Fibroblast of pulmonary artery (primary cell): ENCODE measurements at regions not wholly inside any gene's neighbourhood (a gene's known extent, or its start where the extent isn't known, plus 50 kb on each side); places are given as distances from the start of the nearest gene placed in this dataset.

Source experiments
- DNase-seq: peaks from one replicate; pipeline ENCODE4 v3.0.0-alpha.2; 2010; ENCODE audit warnings: low read depth
- H3K4me3 ChIP-seq: replicated peaks from 2 replicates; pipeline ENCODE4 v1.5.1; 2011; ENCODE audit warnings: low read depth, mild to moderate bottlenecking, control low read depth, low read length, moderate library complexity
- TF ChIP-seq, protein P1 (sequence below): IDR thresholded peaks from 2 replicates; pipeline ENCODE4 v1.5.1; 2011; ENCODE audit warnings: mild to moderate bottlenecking, control low read depth, low read length, inconsistent platforms; ENCODE audit errors: missing control alignments

DNA sequence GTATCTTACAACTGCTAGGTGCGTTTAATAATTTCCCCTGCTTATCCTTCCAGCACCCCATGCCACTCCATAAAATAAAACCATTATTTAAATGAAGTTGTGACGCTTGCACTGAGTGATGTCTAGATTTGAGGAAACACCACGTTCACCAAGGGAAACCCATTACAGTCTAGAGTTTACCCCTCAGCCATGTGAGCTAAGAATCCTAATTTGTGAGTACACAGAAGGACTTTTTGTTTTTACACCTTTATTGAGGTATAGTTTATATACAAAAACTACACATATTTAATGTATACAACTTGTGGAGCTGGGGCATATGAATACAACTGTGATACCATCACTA lies 326.8 kb downstream of the RAPGEF2 start:
- no peak for DNase-seq
- H3K4me3 ChIP-seq = no peak overlapping the region
- TF ChIP-seq, protein P1, sequence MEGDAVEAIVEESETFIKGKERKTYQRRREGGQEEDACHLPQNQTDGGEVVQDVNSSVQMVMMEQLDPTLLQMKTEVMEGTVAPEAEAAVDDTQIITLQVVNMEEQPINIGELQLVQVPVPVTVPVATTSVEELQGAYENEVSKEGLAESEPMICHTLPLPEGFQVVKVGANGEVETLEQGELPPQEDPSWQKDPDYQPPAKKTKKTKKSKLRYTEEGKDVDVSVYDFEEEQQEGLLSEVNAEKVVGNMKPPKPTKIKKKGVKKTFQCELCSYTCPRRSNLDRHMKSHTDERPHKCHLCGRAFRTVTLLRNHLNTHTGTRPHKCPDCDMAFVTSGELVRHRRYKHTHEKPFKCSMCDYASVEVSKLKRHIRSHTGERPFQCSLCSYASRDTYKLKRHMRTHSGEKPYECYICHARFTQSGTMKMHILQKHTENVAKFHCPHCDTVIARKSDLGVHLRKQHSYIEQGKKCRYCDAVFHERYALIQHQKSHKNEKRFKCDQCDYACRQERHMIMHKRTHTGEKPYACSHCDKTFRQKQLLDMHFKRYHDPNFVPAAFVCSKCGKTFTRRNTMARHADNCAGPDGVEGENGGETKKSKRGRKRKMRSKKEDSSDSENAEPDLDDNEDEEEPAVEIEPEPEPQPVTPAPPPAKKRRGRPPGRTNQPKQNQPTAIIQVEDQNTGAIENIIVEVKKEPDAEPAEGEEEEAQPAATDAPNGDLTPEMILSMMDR = no peak

DNA sequence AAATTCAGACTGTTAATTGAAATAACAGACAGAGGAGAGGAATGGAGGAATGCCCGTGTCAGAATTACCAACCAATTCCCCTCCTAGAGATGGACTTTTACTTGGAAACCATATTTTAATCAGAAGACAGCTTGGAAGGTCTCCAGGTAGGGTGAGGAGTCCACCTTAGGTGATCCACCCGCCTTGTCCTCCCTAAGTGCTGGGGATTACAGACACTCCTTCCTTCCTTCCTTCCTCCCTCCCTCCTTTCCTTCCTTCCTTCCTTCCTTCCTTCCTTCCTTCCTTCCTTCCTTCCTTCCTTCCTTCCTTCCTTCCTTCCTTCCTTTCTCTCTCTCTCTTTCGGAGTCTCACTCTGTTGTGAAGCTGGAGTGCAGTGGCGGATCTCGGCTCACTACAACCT lies 328.0 kb downstream of the RAPGEF2 start:
- H3K4me3 ChIP-seq = no peak overlapping the region
- TF ChIP-seq, protein P1 = no peak
- DNase-seq = no peak

DNA sequence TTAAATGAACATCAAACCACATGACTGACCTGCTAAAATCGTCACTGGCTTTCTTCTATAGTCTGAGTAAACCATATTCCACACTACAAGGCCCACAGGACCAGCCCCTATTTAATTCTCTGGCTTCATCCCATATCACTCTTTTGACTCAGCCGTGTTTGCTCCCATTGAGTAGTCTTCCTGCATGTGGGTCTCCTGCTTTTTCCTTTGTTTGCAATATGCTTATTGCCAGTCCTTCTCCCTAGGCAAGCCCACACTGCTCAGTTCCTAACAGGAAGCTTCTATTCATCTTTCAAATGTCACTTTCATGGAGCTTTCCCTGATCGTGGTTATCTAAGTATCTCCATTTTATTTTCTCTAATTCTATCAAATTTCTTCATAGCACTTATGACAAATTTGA lies 329.6 kb downstream of the RAPGEF2 start:
- no peak overlapping the region for H3K4me3 ChIP-seq
- DNase-seq = no peak
- TF ChIP-seq, protein P1 = no peak

DNA sequence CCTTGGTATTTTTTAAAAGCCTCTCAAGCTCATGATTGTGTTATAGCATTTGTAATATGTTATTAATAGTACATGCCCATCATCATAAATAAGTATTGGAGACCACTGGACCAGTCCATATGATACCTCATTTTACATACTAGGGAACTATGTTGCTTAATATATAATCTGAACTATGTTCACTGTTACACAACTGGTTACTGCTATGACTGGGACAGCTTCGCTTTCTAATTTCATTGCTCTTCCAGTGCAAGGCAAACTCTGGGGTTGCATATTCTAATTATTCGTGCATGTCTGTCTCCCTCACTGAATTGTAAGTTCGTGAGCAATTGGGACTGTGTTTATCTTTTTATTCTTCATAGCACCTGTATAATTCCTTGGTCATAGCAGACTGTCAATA lies 330.5 kb downstream of the RAPGEF2 start:
- DNase-seq = no peak
- H3K4me3 ChIP-seq = no peak overlapping the region
- TF ChIP-seq, protein P1 = no peak

DNA sequence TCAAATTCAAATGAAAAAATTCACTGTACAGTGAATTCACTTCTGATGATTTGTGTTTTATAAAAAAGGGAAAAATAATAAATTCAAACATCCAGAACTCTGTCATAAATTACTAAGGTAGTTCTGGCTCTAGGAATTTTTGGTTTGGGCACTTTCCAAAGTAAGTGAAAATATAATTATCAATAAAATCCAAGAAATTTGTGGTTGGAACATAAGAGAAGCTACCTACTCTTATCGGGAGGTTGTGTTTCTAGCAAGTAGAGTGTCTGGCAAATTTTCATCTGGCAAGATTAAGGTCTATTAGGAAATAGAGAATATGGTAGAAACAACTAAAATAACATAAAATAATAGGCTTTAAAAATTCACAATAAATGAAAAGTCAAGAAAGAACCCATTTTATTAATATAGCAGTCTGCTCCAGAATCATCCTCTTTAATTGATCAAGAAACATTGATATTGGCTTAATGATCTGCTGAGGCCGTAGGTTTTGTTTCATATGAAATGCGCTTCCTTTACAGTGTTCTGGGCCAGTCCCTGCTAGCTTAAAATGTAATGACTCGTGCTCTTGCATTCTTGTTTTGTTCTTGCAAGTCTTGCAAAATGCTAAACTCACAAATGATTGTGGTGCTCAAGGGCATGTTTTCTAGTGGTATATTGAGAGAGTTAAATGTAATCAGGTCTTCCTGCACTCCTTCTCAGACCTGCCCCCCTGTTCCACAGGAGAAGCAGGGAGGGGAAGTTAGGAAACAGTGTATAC lies 331.4 kb downstream of the RAPGEF2 start:
- H3K4me3 ChIP-seq = no peak overlapping the region
- TF ChIP-seq, protein P1 = no peak
- DNase-seq = peak; percentile 66

DNA sequence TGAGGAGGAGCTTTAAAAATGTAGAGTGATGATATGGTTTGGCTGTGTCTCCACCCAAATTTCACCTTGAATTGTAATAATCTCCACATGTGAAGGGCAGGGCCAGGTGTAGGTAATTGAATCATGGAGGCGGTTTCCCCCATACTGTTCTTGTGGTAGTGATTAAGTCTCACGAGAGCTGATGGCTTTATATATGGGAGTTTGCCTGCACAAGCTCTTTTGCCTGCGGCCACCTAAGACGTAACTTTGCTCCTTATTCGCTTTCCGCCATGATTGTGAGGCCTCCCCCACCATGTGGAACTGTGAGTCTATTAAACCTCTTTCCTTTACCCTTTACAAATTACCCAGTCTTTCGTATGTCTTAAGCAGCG lies 332.0 kb downstream of the RAPGEF2 start:
- TF ChIP-seq, protein P1 = no peak
- no peak for DNase-seq

DNA sequence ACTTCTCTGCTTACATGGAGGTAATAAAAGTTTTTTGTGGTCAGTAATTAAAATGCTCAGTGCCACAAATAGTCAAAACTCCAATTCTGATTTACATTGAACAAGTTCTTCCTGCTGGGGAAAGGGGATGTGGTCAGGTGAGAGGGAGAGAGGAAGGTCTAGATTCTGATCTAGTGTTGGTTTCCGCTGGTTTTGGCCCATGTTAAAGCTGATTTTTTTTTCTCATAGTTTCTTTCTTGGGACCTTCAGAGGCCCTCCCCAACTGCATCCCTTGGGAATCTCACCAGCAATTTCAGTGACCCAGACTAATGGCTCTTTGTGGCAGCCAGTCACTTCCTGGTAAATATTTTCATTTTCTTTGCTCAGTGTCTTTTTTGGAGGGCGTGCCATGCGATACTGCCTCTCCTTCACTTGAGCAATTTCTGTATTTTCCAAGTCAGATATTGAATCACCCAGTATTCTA lies 332.7 kb downstream of the RAPGEF2 start:
- no peak overlapping the region for H3K4me3 ChIP-seq
- TF ChIP-seq, protein P1 = no peak
- DNase-seq = no peak

More for the DNA sequence above, 332.0 kb downstream of the RAPGEF2 start:
- no peak overlapping the region for H3K4me3 ChIP-seq
